Left cardiac atrium (tissue), 4 donors: ENCODE measurements at regions not wholly inside any gene's neighbourhood (a gene's known extent, or its start where the extent isn't known, plus 50 kb on each side); places are given as distances from the start of the nearest gene placed in this dataset.
A peak's percentile ranks its signal among the peaks of the same experiment; 100 is the strongest.
"Not testable (repeated sequence)": the region's sequence is repeated elsewhere in the genome, so short reads cannot be mapped to it uniquely, and the experiment has no call there.

ENCODE experiments used
- ATAC-seq, 2 donors: fragments of 200-7000 bp; cut with Tn5 transposase; one replicate each; pipeline ENCODE4 v1.9.1; 2020; ENCODE audit warnings: mild to moderate bottlenecking in 2 of 2, moderate library complexity in 2 of 2
- DNase-seq: peaks from one replicate; pipeline ENCODE4 v3.0.0-alpha.2; 2020
- intact Hi-C, 2 donors: fragments of 100-400 bp; cut with DNase I; formaldehyde crosslinking; loops; one replicate each; pipeline versions ENCODE4 v1.14.1 to v1.15.1; 2022 to 2023
- donor health status: DM: no; HTN: yes; CAD: no.
- donor health status: DM: no; HTN: yes; CAD: no; lungs with severe emphysema.
- donor health status: DM: yes; HTN: yes; CAD: no.
- donor health status: Dilated cardiomyopathy.

DNA sequence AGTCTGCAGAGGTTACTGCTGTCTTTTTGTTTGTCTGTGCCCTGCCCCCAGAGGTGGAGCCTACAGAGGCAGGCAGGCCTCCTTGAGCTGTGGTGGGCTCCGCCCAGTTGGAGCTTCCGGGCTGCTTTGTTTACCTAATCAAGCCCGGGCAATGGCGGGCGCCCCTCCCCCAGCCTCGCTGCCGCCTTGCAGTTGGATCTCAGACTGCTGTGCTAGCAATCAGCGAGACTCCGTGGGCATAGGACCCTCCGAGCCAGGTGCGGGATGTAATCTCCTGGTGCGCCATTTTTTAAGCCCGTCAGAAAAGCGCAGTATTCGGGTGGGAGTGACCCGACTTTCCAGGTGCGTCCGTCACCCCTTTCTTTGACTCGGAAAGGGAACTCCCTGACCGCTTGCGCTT, 141.5 kb upstream of the NTF3 start:
- ATAC-seq, intact Hi-C loops, DNase-seq: not testable (repeated sequence)

DNA sequence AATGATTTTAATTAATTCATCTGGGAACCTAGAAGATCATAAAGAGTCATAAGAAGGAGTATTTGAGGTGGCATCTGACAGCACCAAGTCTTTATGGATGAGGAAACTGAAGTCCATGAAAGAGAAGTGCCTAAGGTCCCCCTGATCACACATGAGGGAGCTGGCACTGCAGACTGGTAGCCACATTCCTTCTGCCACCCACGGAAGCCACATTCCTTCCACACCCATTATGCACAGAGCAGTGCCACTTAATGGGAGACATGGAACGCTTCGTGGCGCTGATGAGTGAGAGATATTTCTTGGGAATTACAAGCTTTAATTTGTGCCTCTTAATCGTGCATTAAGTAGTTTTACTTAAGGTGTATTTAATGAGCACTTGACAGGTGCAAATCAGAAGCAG, 139.3 kb upstream of the NTF3 start:
- no peak for DNase-seq
- no peak for ATAC-seq
- intact Hi-C loops: no loop called here

DNA sequence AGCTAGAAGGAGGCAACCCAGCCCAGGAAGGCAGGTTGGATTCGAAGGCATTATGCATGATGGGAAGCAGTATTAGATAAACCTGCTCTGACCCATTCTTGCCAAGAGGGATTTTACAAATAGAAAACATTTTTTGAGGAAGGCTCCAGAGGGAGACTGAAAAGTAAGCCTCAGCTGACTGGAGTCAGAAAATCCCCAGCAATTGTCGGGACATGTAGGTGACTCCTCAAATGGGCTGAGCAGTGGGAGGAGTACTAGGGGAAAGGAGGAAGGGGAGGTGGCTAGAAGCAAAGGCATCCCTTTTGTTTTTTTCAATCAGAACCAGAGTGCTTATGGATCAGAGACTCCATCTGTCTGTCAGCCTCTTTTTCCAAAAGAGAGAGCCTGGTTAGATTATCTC, 138.1 kb upstream of the NTF3 start:
- ATAC-seq (no peak), DNase-seq (no peak)
- intact Hi-C loops: no loop called here

DNA sequence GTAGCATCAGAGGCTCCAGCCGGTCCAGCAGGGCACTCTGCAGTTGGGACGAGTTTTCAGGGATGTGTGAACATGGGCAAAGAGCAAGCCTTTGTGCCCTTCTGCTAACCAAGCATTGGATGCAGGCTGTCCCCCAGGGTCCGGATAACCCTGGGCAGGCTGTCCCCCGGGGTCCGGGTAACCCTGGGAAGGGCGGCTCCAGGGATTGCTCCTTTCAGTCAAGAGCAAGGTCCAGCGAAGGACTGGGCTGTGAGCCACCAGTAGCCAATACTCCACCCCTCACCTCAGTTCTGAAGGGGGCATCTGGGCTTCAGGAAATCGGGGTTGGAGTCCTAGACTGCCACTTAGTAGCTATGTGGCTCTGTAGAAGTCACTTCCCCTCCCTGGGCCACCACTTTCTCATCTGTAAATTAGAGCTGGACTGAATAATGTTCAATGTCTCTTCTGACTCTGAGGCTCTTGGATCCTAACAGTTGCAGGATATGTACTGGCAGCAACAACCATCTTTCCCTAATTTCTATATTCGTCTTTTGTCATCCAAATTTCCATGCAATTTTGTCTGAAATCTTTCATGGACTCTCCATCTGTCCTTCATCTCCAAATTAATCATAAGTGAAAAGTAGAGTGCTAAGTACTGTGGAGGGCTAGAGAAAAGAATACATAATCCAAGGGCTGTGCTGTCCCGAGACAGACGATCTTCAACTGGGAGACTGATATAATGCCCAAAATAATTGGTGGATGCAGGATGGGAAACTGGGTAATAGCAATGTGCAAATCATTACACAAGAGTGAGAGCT, 137.4 kb upstream of the NTF3 start:
- intact Hi-C loops: no loop called here
- DNase-seq (no peak), ATAC-seq (no peak)

DNA sequence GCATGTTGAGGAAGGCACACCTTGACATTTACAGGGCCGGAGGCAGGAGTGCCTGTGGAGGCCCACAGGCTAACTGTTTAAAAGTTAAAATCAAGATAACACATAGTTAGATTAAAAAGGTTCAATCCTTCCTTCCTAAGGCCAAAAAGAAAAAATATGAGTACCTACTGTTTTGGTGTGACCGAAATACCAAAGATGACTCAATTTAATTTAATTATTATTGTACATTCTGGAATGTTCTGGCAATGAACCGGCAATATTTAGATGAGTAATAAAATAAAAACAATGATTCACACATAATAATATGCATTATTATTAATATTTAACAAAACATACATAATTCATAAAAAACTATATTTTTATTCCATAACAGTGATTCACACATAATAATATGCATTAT, 136.8 kb upstream of the NTF3 start:
- DNase-seq (no peak), ATAC-seq (no peak)
- intact Hi-C loops: no loop called here

DNA sequence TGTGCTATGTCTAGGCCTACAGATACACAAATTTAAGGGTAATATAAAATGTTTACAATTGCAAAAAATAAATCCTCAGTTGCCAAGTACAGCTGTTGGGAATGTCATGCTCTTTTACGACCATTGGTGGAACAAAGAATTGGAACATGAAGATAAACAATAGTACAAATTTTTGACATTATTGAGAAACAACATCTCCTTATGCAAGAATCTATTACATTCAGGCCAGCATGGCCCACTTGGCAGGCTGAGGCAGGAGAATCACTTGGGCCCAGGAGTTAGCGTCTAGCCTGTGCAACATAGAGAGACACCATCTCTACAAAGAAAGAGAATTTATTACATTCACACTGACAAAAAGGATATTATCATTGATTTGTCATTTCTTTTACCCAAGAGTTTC, 135.9 kb upstream of the NTF3 start:
- no peak for DNase-seq
- ATAC-seq: no peak
- intact Hi-C loops: no loop called here

DNA sequence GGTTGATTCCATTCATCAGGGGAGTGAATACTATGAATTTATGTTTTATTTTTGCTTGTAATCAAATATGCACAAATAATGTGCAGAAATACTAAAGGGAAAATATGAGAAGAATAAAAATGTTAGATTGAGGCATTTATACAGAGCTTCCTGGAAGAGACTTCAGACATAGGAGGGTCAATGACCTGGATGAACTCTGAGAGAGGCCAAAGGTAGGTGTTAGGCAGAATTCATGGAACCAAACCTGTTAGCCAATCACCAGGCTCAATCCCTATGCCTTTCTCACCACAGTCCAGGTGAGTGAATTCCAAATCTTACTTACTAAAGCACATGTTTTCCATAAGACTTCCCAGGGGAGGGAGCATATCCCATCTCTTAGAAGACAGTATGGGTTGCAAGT, 130.4 kb upstream of the NTF3 start:
- intact Hi-C loops: no loop called here
- no peak for ATAC-seq
- DNase-seq: no peak

DNA sequence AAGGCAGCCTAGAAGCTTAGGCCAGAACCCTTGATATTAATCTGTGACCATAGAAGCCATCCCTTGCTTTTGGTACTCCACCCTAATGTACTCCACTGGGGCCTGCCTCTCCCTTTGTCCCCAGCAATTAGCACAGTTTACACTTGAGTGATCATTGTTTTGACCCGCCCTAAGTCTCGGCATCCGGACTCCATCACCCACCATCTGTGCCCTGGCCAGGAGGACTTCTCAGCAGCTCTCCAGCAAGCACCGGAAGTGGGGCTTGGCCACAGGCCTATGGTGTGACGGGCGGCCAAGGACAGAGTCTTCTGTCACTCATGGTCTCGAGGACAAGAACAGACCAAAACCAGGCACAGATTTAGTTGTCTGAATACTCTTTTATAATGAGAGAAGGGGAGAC, 126.5 kb upstream of the NTF3 start:
- ATAC-seq (no peak), DNase-seq (no peak)
- intact Hi-C loops: no loop called here

DNA sequence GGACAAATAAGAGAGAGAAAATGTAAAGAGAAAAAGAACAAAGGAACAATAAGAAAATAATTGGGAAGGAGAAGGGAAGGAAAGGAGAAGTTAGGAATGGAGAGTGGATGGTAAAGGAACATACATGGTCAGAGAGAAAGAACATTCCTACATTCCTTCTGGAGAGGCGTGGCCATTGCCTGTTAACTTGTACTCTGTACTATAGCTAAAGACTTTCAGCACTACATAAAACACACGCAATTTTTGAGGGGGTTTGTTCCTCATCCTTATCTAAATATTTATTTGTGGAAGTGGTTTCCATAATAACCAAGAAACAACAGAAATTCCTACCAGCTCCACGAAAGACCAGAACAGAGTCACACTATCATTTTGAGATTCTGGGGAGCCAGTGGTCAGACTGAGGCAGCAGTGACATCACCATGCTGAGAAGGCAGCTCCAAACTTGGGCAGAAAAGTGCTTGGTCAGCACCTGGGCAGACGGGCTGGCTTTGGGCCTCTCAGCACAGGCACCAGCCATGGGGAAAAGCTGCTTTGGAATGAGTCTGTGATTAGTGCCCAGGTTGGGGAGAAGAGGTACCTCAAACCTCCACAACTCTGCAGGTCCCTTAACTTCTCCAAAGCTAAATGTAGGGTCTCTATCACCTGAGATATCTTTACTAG, 125.9 kb upstream of the NTF3 start:
- ATAC-seq (no peak), DNase-seq (no peak)

DNA sequence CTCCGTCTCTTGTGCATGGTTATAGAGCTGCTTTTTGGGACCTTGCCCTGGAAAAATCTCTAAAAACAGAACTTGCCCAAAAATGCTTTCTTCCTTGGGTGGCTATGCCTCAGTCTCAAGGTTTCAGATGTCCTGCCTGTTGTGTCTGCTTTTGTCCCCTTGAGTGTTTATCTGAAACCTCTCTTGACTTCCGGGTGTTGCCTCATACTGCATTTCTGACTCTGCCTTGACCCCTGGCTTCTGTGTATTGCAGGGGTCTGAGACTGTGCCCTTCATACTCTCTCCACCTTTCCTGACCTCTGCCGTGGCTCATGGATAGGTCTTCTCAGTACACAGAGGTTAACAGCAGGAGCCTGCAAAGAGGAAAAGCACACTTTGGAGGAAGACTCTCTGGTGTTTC, 124.8 kb upstream of the NTF3 start:
- ATAC-seq: no peak

More for the DNA sequence above, 125.9 kb upstream of the NTF3 start:
- intact Hi-C loops: no loop called here

DNA sequence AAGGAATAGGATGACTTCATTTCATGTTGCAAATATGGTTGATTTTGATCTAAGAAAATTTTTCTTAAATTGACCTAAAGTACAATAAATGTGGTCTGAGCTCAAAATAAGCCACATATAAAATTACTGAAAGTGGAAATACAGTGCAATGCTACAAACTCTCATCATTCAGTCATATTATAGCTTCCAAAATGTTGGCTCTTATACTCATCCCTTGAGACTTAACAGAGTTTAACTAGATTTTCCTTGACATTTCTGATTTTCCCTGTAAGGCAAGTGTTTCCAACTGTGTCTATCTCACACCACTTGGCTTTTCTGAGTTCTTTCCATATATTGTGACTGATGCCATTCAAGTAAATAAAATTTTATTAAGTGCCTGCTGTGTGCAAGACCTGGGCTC, 123.7 kb upstream of the NTF3 start:
- no peak for DNase-seq
- intact Hi-C loops: no loop called here
- no peak for ATAC-seq

More for the DNA sequence above, 124.8 kb upstream of the NTF3 start:
- DNase-seq: no peak
- intact Hi-C loops: no loop called here

DNA sequence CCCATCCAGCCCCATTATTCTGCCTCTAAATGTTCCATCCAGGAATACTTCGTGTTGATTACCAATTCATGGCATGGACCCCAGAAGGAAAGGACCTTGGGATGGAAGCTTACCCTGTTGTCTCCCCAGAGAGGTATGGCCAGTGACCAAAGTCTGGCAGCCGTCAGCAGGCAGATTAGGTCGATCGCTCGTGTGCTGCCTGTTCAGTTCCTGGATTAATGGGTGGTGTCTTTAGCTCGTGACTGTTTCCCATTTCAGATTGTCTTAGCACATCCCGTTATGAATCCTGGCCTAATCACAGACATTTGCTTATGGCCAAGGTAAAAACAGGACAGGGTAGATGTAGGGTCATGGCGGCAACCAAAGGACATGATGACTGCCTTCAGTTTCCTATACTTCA, 122.9 kb upstream of the NTF3 start:
- ATAC-seq (no peak), DNase-seq (no peak)
- intact Hi-C loops: no loop called here

DNA sequence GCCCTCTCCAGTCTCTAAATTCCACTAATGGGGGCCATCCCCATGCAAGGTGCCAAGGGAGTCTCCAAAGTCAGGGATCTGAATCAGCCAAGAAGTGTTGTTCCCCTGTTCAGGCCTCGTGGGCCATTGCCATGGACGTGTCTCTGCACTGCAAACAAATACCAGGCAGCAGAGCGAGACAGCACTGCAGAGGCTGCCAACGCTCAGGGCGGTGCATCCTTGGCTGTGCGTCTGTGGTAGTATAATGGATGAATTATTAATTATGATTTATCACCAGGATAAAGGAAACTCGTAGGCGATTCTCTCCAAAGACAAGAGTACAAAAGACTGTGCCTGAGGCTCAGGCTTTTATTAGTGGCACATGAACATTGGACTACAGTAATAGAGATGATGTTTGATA, 122.3 kb upstream of the NTF3 start:
- DNase-seq (no peak), ATAC-seq (no peak)
- intact Hi-C loops: no loop called here

DNA sequence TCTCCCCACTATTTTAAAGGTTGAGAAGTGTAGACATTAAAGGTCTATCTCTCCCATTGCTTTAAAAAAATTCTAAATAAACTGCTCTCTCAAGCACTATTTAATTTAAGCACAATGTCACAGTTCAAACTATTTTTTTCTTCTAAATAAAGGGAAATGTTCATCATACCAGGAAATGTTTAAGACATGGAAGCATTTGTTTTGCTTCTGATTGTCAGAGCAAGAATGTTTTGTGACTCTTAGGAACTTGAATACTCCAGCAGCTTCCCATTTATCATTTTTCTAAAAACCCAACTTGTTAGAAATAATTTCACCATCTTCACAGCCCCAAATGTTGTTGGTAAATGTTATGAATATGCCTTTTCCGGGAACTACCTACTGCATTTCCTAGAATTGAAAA, 121.8 kb upstream of the NTF3 start:
- ATAC-seq (no peak), DNase-seq (no peak)
- intact Hi-C loops: no loop called here

DNA sequence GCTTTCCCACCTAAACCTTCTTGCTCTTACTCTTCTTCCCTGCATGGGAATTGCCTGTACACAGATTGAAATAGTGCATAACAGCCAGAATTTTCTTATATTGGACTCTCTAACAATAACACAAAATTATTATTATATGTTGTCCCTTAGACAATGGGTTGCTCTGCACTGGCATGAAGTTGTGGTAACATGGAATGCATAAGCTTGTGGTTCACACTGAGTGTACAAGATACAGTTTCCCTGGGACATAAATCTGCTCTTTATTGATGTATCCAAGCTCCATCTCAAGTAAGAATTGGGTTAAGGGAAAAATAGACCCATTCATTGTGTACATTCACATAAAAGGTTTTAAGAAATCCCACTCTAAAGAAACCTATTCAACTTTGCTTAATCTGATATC, 114.4 kb upstream of the NTF3 start:
- ATAC-seq (no peak), DNase-seq (no peak)
- intact Hi-C loops: no loop called here

DNA sequence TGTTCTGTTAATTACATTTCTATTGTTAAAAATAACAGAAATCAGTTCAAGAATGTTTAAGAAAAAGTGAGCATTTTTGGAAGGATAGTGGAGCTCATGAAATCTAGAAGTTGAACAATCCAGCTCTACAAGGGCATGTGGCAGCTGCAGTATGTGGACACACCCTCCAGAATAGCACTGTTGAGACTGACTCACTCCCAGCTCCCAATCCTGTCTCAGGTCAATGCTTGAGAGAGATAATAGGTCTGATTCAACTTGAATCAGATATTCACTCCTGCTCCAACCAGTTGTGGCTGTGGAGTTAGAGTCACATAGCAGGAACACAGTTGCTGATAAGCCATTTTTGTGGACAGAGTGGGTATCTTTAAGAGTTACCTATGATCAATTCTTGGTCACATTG, 113.0 kb upstream of the NTF3 start:
- peak in 1 of 2 donors; percentile 25 for ATAC-seq
- no peak for DNase-seq
- intact Hi-C loops: no loop called here

DNA sequence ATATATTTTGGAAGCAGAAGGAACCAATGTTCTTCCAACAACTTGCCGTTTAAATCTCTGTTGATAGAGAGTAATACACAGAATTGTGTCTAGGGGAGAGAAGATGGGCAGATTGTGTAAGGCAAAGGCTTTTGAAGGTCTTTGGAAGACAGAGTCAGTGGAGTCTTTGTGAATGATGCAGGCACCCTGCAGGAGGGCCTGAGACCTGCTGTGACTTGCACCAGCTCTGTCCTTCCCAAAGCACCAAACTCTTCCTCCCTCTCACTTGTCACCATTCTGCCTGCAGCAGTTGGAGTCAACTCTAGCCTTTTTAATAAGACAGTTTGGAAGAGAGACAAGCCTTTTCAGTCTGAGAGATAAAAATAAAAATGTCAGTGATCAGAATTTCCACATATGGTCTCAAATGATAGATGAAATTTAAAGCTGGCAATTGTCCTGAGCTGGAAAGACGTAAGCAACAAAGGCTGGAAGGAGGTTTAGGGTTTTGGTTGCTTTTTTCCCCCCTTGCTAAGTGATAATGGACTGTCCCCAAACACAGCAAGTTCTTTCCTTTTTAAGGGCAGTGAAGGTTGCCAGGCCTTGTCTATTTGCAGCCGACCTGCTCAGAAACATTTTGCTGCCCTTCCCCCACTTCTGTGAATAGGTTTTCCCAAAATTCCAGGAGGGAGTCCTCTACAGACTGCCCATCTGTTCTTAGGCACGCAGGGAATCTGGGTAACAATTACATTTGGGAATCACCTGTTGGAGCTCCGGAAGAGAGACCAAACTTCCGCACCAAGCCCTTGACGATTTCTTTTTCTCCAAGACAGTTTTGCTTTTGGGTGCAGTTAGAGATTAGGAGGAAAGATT, 103.0 kb upstream of the NTF3 start:
- intact Hi-C loops: no loop called here
- ATAC-seq (no peak), DNase-seq (no peak)

DNA sequence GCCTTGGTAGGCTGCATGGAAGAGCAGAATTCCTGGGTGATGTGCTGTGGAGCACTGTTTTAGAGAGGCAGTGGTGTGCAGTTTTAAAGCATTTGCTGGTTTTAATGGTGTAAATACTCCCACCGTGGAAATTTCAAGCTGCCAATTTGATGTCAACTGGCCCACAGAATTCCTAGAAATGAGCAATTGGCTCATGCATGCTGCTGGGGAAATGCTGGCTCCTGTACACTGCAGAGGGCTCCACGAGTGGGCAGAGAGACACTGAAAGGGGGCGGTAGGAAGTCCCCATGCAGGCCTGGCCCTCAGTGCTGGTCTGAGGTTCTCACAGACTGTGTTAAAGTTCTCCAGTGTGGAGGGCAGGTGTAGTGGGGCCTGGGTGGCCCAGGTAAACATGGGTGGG, 99.4 kb upstream of the NTF3 start:
- ATAC-seq: no peak
- intact Hi-C loops: no loop called here

DNA sequence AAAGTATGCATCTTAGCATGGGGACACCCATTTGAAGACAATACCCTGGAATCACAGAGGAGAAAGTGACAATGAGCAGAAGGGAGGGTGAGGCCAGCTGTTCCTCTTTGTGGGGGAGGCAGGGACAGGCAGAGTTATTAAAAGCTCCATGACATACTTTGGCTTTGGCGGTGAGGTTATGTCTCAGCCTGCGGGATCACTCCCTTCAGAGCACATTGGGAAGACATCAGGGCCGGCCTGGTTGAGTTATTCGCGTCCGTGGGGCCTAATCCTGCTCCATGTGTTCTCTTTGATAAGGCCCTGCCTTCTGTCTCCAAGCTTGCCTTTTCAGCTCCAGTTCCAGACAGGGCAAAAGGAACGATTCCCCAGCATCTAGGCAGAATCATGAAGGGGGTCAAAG, 98.8 kb upstream of the NTF3 start:
- ATAC-seq (peak in 1 of 2 donors; percentile 65), DNase-seq (no peak)

More for the DNA sequence above, 99.4 kb upstream of the NTF3 start:
- no peak for DNase-seq

DNA sequence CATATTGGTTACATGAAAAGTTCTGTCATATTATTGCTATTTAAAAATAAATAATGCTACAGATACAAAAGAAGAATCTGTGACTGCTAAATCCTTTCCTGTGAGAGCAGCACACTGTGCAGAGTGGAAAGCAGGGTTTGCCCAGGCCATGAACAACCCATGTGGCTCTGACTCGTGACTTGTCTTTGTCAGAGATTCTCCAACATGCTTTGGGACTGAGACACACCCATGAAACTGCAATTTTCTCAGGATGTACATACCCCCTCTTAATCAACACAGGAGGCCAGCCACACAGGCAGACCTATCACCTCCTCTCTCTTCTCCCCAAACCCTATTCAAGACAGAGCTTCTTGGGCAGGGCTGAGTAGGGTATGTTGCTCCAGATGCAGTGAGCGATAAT, 96.8 kb upstream of the NTF3 start:
- intact Hi-C loops: no loop called here
- ATAC-seq: no peak
- DNase-seq: no peak

More for the DNA sequence above, 98.8 kb upstream of the NTF3 start:
- intact Hi-C loops: no loop called here
